Suprapubic skin (tissue), 4 donors: ENCODE measurements at regions not wholly inside any gene's neighbourhood (a gene's known extent, or its start where the extent isn't known, plus 50 kb on each side); places are given as distances from the start of the nearest gene placed in this dataset.

Source experiments
- EP300 ChIP-seq: sonication (generic); formaldehyde crosslinking; IDR thresholded peaks from one replicate; pipeline ENCODE4 v1.6.1; 2017; ENCODE audit warnings: antibody characterized with exemption
- POLR2A ChIP-seq, 2 donors: fragments of 450-650 bp; IDR thresholded peaks; one replicate each; pipeline ENCODE4 v1.6.1; 2017; ENCODE audit warnings: antibody characterized with exemption in 2 of 2, mild to moderate bottlenecking in 2 of 2, moderate library complexity in 2 of 2
- POLR2AphosphoS5 ChIP-seq, 3 donors: sonication (generic); formaldehyde crosslinking; IDR thresholded peaks; one replicate each; pipeline ENCODE4 v1.6.1; 2017; ENCODE audit warnings: antibody characterized with exemption in 3 of 3
- TF ChIP-seq, protein P1 (sequence below), 2 donors: fragments of 200-600 bp in 1 of 2; fragments of 450-650 bp in 1 of 2; sonication (generic) in 1 of 2; IDR thresholded peaks; one replicate each; pipeline ENCODE4 v1.5.1; 2016 to 2019; ENCODE audit warnings: antibody characterized with exemption in 2 of 2, mild to moderate bottlenecking in 1 of 2, moderate library complexity in 1 of 2

DNA sequence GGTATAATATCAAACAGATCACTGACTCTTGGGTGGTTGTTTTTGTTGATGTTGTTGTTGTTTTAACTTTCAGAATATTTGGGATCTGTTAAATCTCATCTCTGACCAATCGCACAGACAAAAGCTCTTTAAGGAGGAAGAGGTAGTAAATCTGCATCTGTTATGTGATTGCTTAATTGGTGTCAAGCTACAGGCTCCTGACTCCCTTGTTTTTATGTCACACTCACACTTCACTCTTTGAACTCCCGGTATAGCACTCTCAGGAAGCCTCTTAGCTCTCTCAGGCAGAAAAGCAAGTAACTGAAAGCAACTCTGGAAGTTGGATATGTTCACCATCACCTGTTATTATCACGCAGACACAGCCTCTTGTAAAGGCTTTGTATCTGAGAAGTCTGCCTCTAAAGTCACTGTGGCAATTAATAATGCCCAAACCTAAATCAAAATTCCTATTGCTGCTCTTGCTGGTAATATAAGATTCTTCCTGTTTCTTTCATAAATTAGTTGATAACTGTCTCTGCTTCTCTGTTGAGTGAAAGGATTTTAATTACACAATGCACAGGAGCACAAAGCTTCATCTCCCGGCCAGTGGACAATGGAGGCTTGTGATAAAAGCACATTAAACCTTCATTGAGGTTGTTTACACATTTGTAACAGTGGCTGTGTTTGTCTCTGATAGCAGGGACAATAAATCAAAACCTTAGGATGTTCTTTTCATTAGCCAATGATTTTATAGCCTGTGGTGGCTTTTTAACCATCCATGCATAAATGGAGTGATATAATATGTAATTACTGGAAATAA lies 576.7 kb downstream of the MFSD1 start:
- TF ChIP-seq EP300, result no peak
- TF ChIP-seq, protein P1, sequence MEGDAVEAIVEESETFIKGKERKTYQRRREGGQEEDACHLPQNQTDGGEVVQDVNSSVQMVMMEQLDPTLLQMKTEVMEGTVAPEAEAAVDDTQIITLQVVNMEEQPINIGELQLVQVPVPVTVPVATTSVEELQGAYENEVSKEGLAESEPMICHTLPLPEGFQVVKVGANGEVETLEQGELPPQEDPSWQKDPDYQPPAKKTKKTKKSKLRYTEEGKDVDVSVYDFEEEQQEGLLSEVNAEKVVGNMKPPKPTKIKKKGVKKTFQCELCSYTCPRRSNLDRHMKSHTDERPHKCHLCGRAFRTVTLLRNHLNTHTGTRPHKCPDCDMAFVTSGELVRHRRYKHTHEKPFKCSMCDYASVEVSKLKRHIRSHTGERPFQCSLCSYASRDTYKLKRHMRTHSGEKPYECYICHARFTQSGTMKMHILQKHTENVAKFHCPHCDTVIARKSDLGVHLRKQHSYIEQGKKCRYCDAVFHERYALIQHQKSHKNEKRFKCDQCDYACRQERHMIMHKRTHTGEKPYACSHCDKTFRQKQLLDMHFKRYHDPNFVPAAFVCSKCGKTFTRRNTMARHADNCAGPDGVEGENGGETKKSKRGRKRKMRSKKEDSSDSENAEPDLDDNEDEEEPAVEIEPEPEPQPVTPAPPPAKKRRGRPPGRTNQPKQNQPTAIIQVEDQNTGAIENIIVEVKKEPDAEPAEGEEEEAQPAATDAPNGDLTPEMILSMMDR (IDR thresholded peaks at IDR 0.05), result no peak
- TF ChIP-seq POLR2AphosphoS5 (IDR thresholded peaks at IDR 0.05), result no peak
- TF ChIP-seq POLR2A (IDR thresholded peaks at IDR 0.05), result no peak
